DND-41 (cell line): ENCODE measurements at regions not wholly inside any gene's neighbourhood (a gene's known extent, or its start where the extent isn't known, plus 50 kb on each side); places are given as distances from the start of the nearest gene placed in this dataset.

ENCODE experiments used
- EZH2 ChIP-seq: IDR thresholded peaks from 3 replicates; pipeline ENCODE4 v1.6.1; 2012; ENCODE audit warnings: borderline replicate concordance, low read depth, mild to moderate bottlenecking, moderate library complexity, low read length, inconsistent platforms; ENCODE audit not compliant: severe bottlenecking
- TF ChIP-seq, protein P1 (sequence below): IDR thresholded peaks from 2 replicates; pipeline ENCODE4 v1.5.1; 2012; ENCODE audit warnings: borderline replicate concordance, low read length, moderate library complexity, mild to moderate bottlenecking; ENCODE audit not compliant: poor library complexity, severe bottlenecking; ENCODE audit errors: extremely low read depth

DNA sequence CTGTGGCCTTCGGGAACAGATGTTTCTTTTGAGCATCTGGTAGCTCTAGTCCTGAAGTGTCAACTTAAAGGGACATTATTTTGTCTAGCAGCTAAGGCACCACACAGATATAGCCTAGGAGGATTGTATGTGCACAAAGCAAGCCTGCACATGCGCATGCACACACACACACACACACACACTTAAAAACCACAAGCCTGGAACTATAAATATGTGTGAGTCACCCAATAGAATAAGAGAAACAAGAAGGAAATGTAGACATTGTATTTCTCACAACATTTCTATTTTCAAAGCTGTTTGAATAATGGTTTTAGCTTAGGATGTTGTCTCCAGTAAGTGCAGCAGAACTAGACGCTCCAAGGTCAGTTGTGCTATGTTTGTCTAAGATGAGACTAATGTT, 516.5 kb downstream of the SUCLA2 start:
- TF ChIP-seq, protein P1, sequence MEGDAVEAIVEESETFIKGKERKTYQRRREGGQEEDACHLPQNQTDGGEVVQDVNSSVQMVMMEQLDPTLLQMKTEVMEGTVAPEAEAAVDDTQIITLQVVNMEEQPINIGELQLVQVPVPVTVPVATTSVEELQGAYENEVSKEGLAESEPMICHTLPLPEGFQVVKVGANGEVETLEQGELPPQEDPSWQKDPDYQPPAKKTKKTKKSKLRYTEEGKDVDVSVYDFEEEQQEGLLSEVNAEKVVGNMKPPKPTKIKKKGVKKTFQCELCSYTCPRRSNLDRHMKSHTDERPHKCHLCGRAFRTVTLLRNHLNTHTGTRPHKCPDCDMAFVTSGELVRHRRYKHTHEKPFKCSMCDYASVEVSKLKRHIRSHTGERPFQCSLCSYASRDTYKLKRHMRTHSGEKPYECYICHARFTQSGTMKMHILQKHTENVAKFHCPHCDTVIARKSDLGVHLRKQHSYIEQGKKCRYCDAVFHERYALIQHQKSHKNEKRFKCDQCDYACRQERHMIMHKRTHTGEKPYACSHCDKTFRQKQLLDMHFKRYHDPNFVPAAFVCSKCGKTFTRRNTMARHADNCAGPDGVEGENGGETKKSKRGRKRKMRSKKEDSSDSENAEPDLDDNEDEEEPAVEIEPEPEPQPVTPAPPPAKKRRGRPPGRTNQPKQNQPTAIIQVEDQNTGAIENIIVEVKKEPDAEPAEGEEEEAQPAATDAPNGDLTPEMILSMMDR: no peak
- no peak for TF ChIP-seq EZH2
